SK-N-SH (cell line): ENCODE measurements at regions not wholly inside any gene's neighbourhood (a gene's known extent, or its start where the extent isn't known, plus 50 kb on each side); places are given as distances from the start of the nearest gene placed in this dataset.

Experiments
- CTCF ChIA-PET: fragments of 300-600, 350-600 bp; formaldehyde crosslinking; extraction: SDS; loops from one replicate; lab custom pipeline; 2021; lab: Yijun Ruan, JAX
- POLR2A ChIA-PET: fragments of 350-600 bp; sonication (Branson Sonifier 250); formaldehyde crosslinking; extraction: SDS; loops from one replicate; lab custom pipeline; 2020; ENCODE audit warnings: antibody characterized with exemption, inconsistent platforms; lab: Yijun Ruan, JAX
- DNase-seq: peaks from one replicate; pipeline ENCODE4 v3.0.0; 2012
- H2AFZ ChIP-seq: fragments of 200-600 bp; sonication (generic); 2 replicates; pipeline ENCODE4 v1.8.1; 2016; ENCODE audit warnings: antibody characterized with exemption, mild to moderate bottlenecking, low read depth
- H3F3A ChIP-seq: fragments of 200-600 bp; sonication (generic); replicated peaks from 2 replicates; pipeline ENCODE3; 2016; ENCODE audit warnings: antibody characterized with exemption, mild to moderate bottlenecking; ENCODE audit not compliant: insufficient read depth
- H3K27ac ChIP-seq, 2 experiments: fragments of 200-500 bp in 1 of 2; fragments of 200-600 bp in 1 of 2; sonication (Bioruptor generic) in 1 of 2; sonication (generic), shearing (Covaris generic) in 1 of 2; 2 replicates each; pipeline versions ENCODE4 v1.5.1 to v1.6.1; 2014 to 2016; ENCODE audit warnings: low read depth in 2 of 2, inconsistent platforms in 1 of 2, low read length in 1 of 2, mild to moderate bottlenecking in 1 of 2, mixed read lengths in 1 of 2
- H3K27me3 ChIP-seq: fragments of 200-600 bp; sonication (generic), shearing (Covaris generic); 2 replicates; pipeline ENCODE4 v1.6.1; 2016; ENCODE audit warnings: mixed run types; ENCODE audit not compliant: insufficient read depth
- H3K36me3 ChIP-seq, 2 experiments: fragments of 200-500 bp in 1 of 2; fragments of 200-600 bp in 1 of 2; sonication (Bioruptor generic) in 1 of 2; sonication (generic) in 1 of 2; replicated peaks in 1 of 2; 2 replicates each; pipeline versions ENCODE3 to v1.5.1; 2014 to 2016; ENCODE audit warnings: low read length in 1 of 2, mild to moderate bottlenecking in 1 of 2; ENCODE audit not compliant: insufficient read depth in 2 of 2, control insufficient read depth in 1 of 2
- H3K4me1 ChIP-seq, 2 experiments: fragments of 200-500 bp in 1 of 2; fragments of 200-600 bp in 1 of 2; sonication (Bioruptor generic) in 1 of 2; sonication (generic), shearing (Covaris generic) in 1 of 2; 2 replicates each; pipeline versions ENCODE4 v1.5.1 to v1.6.1; 2014 to 2016; ENCODE audit warnings: low read depth in 1 of 2, low read length in 1 of 2, mixed run types in 1 of 2; ENCODE audit not compliant: insufficient read depth in 2 of 2, control insufficient read depth in 1 of 2
- H3K4me2 ChIP-seq: fragments of 200-600 bp; sonication (generic), shearing (Covaris generic); 2 replicates; pipeline ENCODE4 v1.6.1; 2017; ENCODE audit warnings: mixed run types
- H3K4me3 ChIP-seq, 2 experiments: fragments of 200-500 bp in 1 of 2; fragments of 200-600 bp in 1 of 2; sonication (Bioruptor generic) in 1 of 2; sonication (generic), shearing (Covaris generic) in 1 of 2; 2 replicates each; pipeline versions ENCODE4 v1.5.1 to v1.8.1; 2014 to 2016; ENCODE audit warnings: low read depth in 2 of 2, inconsistent platforms in 1 of 2, low read length in 1 of 2, mild to moderate bottlenecking in 1 of 2, mixed read lengths in 1 of 2, moderate library complexity in 1 of 2
- H3K79me2 ChIP-seq: fragments of 200-600 bp; sonication (generic); 2 replicates; pipeline ENCODE4 v1.8.1; 2017; ENCODE audit warnings: mild to moderate bottlenecking; ENCODE audit not compliant: insufficient read depth
- H3K9ac ChIP-seq: fragments of 200-600 bp; sonication (generic); 2 replicates; pipeline ENCODE4 v1.6.1; 2017; ENCODE audit warnings: mixed run types
- H3K9me2 ChIP-seq: fragments of 200-600 bp; sonication (generic); 2 replicates; pipeline ENCODE4 v1.6.1; 2017; ENCODE audit warnings: mixed run types
- H3K9me3 ChIP-seq: fragments of 200-600 bp; sonication (generic); 2 replicates; pipeline ENCODE4 v1.6.1; 2017; ENCODE audit warnings: mixed run types, mild to moderate bottlenecking, moderate library complexity
- H4K20me1 ChIP-seq: fragments of 200-600 bp; sonication (generic); 2 replicates; pipeline ENCODE4 v1.6.1; 2017; ENCODE audit warnings: mild to moderate bottlenecking, mixed run types; ENCODE audit not compliant: insufficient read depth
- CTCF ChIP-seq: fragments of 200-600 bp; sonication (generic); IDR thresholded peaks from 2 replicates; pipeline ENCODE4 v1.6.1; 2017; ENCODE audit warnings: antibody characterized with exemption, mild to moderate bottlenecking, moderate library complexity
- ELF1 ChIP-seq: IDR thresholded peaks from 2 replicates; pipeline ENCODE4 v1.4.0; 2012
- FOSL2 ChIP-seq: IDR thresholded peaks from 2 replicates; pipeline ENCODE4 v1.4.0; 2012; ENCODE audit warnings: low read depth, mild to moderate bottlenecking, moderate library complexity, borderline replicate concordance
- IRF3 ChIP-seq: fragments of 150-350 bp; IDR thresholded peaks from 2 replicates; pipeline ENCODE4 v1.6.1; 2016; ENCODE audit warnings: mild to moderate bottlenecking, low read depth, low read length
- JUND ChIP-seq: IDR thresholded peaks from 2 replicates; pipeline ENCODE4 v1.4.0; 2012
- MEF2A ChIP-seq: IDR thresholded peaks from 2 replicates; pipeline ENCODE4 v1.4.0; 2012; ENCODE audit warnings: low read depth, borderline replicate concordance
- NFIC ChIP-seq: IDR thresholded peaks from 2 replicates; pipeline ENCODE4 v1.4.0; 2012; ENCODE audit warnings: borderline replicate concordance
- NRF1 ChIP-seq: IDR thresholded peaks from 2 replicates; pipeline ENCODE4 v1.6.1; 2012; ENCODE audit warnings: low read depth, mild to moderate bottlenecking, low read length
- PBX3 ChIP-seq: IDR thresholded peaks from 2 replicates; pipeline ENCODE4; 2012
- RCOR1 ChIP-seq: fragments of 150-350 bp; IDR thresholded peaks from 2 replicates; pipeline ENCODE4 v1.6.1; 2017; ENCODE audit warnings: antibody characterized with exemption, low read length
- RXRA ChIP-seq: IDR thresholded peaks from 2 replicates; pipeline ENCODE4 v1.4.0; 2012; ENCODE audit warnings: low read depth, mild to moderate bottlenecking, borderline replicate concordance
- SIN3A ChIP-seq: IDR thresholded peaks from 2 replicates; pipeline ENCODE4 v1.6.1; 2012; ENCODE audit warnings: low read depth, mild to moderate bottlenecking, low read length, moderate library complexity, borderline replicate concordance
- TAF1 ChIP-seq: IDR thresholded peaks from 2 replicates; pipeline ENCODE4 v1.6.1; 2012; ENCODE audit warnings: low read depth, mild to moderate bottlenecking, low read length, moderate library complexity, borderline replicate concordance
- TCF12 ChIP-seq: IDR thresholded peaks from 2 replicates; pipeline ENCODE4 v1.4.0; 2012
- TEAD4 ChIP-seq: IDR thresholded peaks from 2 replicates; pipeline ENCODE4 v1.4.0; 2012; ENCODE audit warnings: mild to moderate bottlenecking, borderline replicate concordance; ENCODE audit not compliant: insufficient read depth
- USF1 ChIP-seq: IDR thresholded peaks from 2 replicates; pipeline ENCODE4 v1.4.0; 2012; ENCODE audit warnings: low read depth, borderline replicate concordance
- WGBS: methylation state at CpG from one replicate; pipeline ENCODE4 v1.1.6; 2017; ENCODE audit warnings: low lambda C conversion rate; 5-methylcytosine and 5-hydroxymethylcytosine counted together

GRCh38 chr5:159459132-159459627, 128.9 kb upstream of the IL12B start (continued):
- no peak for TF ChIP-seq IRF3
- TF ChIP-seq ELF1 = no peak
- no peak for TF ChIP-seq USF1
- no peak for TF ChIP-seq RCOR1
- no peak for TF ChIP-seq PBX3
- TF ChIP-seq MEF2A = no peak

- Histone ChIP-seq H3K4me1 (peaks cover 0 to 13% of the 10 kb centered on the region in 2 experiments), H3K27ac (no peak overlapping the region), H3K9me3 (no peaks in the 10 kb centered on the region), H3K36me3 (no peaks in the 10 kb centered on the region), H3K79me2 (no peaks in the 10 kb centered on the region), H3K9me2 (no peaks in the 10 kb centered on the region), H3K27me3 (no peaks in the 10 kb centered on the region), H3K9ac (no peak overlapping the region), H3F3A (peaks cover 21% of the 10 kb centered on the region), H3K4me2 (no peak overlapping the region), H2AFZ (no peak overlapping the region), H3K4me3 (no peak overlapping the region), H4K20me1 (no peaks in the 10 kb centered on the region)
- ChIA-PET CTCF (no interaction called here), POLR2A (no interaction called here)
- TF ChIP-seq FOSL2 = peak; percentile 25; the same call in 1 of the 2 replicates
- TF ChIP-seq NFIC = no peak
- TF ChIP-seq NRF1 = no peak
- TF ChIP-seq JUND = peak; percentile 27; the same call in 1 of the 2 replicates
- no peak for DNase-seq
- 74% methylated on average over 3 of the region's 3 CpGs for WGBS
Observed at GRCh38 chr5:159459951-159460538, 129.8 kb upstream of the IL12B start.

GRCh38 chr5:159463590-159464321, 133.5 kb upstream of the IL12B start:
- no peak for DNase-seq
- Histone ChIP-seq H3K4me2 (no peak overlapping the region), H3F3A (peaks cover 6% of the 10 kb centered on the region), H3K27ac (no peak overlapping the region), H3K27me3 (no peaks in the 10 kb centered on the region), H3K9me3 (no peaks in the 10 kb centered on the region), H3K9me2 (no peaks in the 10 kb centered on the region), H3K4me1 (peaks cover 0 to 8% of the 10 kb centered on the region in 2 experiments; a peak in 3 of 4 replicates), H3K79me2 (no peaks in the 10 kb centered on the region), H2AFZ (no peak overlapping the region), H3K36me3 (no peaks in the 10 kb centered on the region), H3K4me3 (no peak overlapping the region), H4K20me1 (no peaks in the 10 kb centered on the region), H3K9ac (no peak overlapping the region)
- POLR2A ChIA-PET = no interaction called here
- 86% methylated on average over 1 of the region's 1 CpG for WGBS
- CTCF ChIA-PET = no interaction called here
- TF ChIP-seq JUND (peak; percentile 68; the same call in 1 of the 2 replicates), TAF1 (no peak), CTCF (no peak), TCF12 (no peak), SIN3A (no peak), TEAD4 (0 out of 2 replicates have a peak, but pooled peaks have one; percentile 28), FOSL2 (peak; percentile 60; the same call in 1 of the 2 replicates), RXRA (0 out of 2 replicates have a peak, but pooled peaks have one; percentile 25)
